AG08395 (cell line): ENCODE measurements at regions not wholly inside any gene's neighbourhood (a gene's known extent, or its start where the extent isn't known, plus 50 kb on each side); places are given as distances from the start of the nearest gene placed in this dataset.

Experiments used
- DNase-seq: peaks from one replicate; pipeline ENCODE4 v3.0.0; 2012; ENCODE audit warnings: mixed read lengths, low spot score

GRCh38 chr4:57689693-57690205 is 579.6 kb upstream of the IGFBP7 start:
- no peak for DNase-seq

- no peak for DNase-seq
Measured at GRCh38 chr4:57682275-57682674, 572.1 kb upstream of the IGFBP7 start.

- DNase-seq, result no peak
Measured at GRCh38 chr4:57679969-57680368, 569.8 kb upstream of the IGFBP7 start.

GRCh38 chr4:57676394-57676793 is 566.2 kb upstream of the IGFBP7 start:
- no peak for DNase-seq

- no peak for DNase-seq
Measured at GRCh38 chr4:57672846-57673433, 562.8 kb upstream of the IGFBP7 start.

- DNase-seq, result no peak
Measured at GRCh38 chr4:57668621-57669020, 558.4 kb upstream of the IGFBP7 start.

GRCh38 chr4:57665806-57666205 is 555.6 kb upstream of the IGFBP7 start:
- DNase-seq, result no peak

- no peak for DNase-seq
Measured at GRCh38 chr4:57661517-57662090, 551.4 kb upstream of the IGFBP7 start.

- no peak for DNase-seq
Measured at GRCh38 chr4:57658673-57659072, 548.5 kb upstream of the IGFBP7 start.

GRCh38 chr4:57658188-57658587 is 548.0 kb upstream of the IGFBP7 start:
- no peak for DNase-seq

GRCh38 chr4:57655342-57655741 is 545.2 kb upstream of the IGFBP7 start:
- DNase-seq, result no peak

- DNase-seq, result no peak
Measured at GRCh38 chr4:57652779-57653178, 542.6 kb upstream of the IGFBP7 start.

- DNase-seq, result no peak
Measured at GRCh38 chr4:57640391-57641100, 530.4 kb upstream of the IGFBP7 start.

- no peak for DNase-seq
Measured at GRCh38 chr4:57639561-57640382, 529.6 kb upstream of the IGFBP7 start.

- no peak for DNase-seq
Measured at GRCh38 chr4:57635910-57636309, 525.7 kb upstream of the IGFBP7 start.

- no peak for DNase-seq
Measured at GRCh38 chr4:57633212-57633859, 523.2 kb upstream of the IGFBP7 start.

- DNase-seq, result no peak
Measured at GRCh38 chr4:57632564-57632963, 522.4 kb upstream of the IGFBP7 start.

- no peak for DNase-seq
Measured at GRCh38 chr4:57631147-57631546, 521.0 kb upstream of the IGFBP7 start.

GRCh38 chr4:57628004-57628403 is 517.8 kb upstream of the IGFBP7 start:
- no peak for DNase-seq

GRCh38 chr4:57614257-57614932 is 504.2 kb upstream of the IGFBP7 start:
- DNase-seq, result no peak

- no peak for DNase-seq
Measured at GRCh38 chr4:57612279-57612678, 502.1 kb upstream of the IGFBP7 start.
